ENCODE measurements at regions not wholly inside any gene's neighbourhood (a gene's known extent, or its start where the extent isn't known, plus 50 kb on each side); places are given as distances from the start of the nearest gene placed in this dataset.
A peak's percentile ranks its signal among the peaks of the same experiment; 100 is the strongest.

- H3K4me1 ChIP-seq = peaks cover 0 to 26% (median 0%) of the 10 kb centered on the region in 3 donors
- no peak for TF ChIP-seq POLR2A (IDR thresholded peaks at IDR 0.05)
- TF ChIP-seq, protein P1, sequence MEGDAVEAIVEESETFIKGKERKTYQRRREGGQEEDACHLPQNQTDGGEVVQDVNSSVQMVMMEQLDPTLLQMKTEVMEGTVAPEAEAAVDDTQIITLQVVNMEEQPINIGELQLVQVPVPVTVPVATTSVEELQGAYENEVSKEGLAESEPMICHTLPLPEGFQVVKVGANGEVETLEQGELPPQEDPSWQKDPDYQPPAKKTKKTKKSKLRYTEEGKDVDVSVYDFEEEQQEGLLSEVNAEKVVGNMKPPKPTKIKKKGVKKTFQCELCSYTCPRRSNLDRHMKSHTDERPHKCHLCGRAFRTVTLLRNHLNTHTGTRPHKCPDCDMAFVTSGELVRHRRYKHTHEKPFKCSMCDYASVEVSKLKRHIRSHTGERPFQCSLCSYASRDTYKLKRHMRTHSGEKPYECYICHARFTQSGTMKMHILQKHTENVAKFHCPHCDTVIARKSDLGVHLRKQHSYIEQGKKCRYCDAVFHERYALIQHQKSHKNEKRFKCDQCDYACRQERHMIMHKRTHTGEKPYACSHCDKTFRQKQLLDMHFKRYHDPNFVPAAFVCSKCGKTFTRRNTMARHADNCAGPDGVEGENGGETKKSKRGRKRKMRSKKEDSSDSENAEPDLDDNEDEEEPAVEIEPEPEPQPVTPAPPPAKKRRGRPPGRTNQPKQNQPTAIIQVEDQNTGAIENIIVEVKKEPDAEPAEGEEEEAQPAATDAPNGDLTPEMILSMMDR (IDR thresholded peaks at IDR 0.05) = no peak
- WGBS, 2 donors = 45% methylated on average over 4 of the region's 4 CpGs
- no peak for DNase-seq
- intact Hi-C loops (cut with DNase I) = no loop called here
- no peaks in the 10 kb centered on the region for H3K27me3 ChIP-seq
- H3K4me3 ChIP-seq = no peak overlapping the region
- H3K9me3 ChIP-seq = no peaks in the 10 kb centered on the region
- H3K27ac ChIP-seq = peak overlapping the region in 3 of 4 donors; percentile 45 to 71 (median 53)
- no peaks in the 10 kb centered on the region for H3K36me3 ChIP-seq
These were observed 320.9 kb upstream of the RASGRP1 start for GRCh38 chr15:38885471-38885952.

DNA sequence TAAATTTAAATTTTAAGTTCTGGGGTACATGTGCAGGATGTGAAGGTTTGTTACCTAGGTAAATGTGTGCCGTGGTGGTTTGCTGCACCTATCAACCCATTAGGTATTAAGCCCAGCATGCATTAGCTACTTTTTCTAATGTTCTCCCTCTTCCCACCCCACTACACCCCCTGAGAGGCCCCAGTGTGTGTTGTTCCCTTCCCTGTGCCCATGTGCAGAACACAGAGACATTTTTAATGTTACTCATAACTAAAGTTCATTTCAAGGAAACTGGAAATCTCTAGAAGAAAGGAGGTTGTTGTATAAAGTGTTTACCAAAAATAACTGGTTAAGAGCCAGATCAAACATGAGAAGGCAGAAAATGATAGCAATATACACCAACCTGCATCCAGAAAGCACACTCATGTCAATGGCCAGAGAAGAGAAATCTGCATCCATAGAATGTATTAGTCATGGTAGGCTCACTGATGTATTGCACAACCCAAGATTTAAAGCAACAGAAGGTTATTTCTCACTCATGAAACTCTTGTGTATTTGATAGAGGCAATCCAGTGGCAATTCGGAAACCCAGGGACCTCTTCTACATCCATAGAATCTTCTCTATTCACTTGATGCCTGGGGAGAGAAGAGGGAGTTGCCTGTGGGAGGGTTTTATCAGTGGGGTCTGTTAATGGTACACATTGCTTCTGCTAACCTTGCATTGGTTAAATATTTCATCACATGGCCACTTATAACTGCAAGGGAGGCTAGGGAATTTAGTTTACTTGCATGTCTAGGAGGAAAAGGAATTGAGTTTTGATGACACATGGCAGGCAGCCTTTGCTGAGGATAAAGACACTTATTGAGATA lies 321.9 kb upstream of the RASGRP1 start:
- H3K4me3 ChIP-seq = no peak overlapping the region
- intact Hi-C loops (cut with DNase I) = no loop called here
- DNase-seq = no peak
- H3K4me1 ChIP-seq = peaks cover 0 to 26% (median 0%) of the 10 kb centered on the region in 3 donors
- no peak for TF ChIP-seq POLR2A (IDR thresholded peaks at IDR 0.05)
- TF ChIP-seq, protein P1 (IDR thresholded peaks at IDR 0.05) = no peak
- peak overlapping the region in 2 of 4 donors; percentile 56 to 71 for H3K27ac ChIP-seq
- no peaks in the 10 kb centered on the region for H3K36me3 ChIP-seq
- no peaks in the 10 kb centered on the region for H3K9me3 ChIP-seq
- WGBS, 2 donors = 53 to 70% methylated on average over 2 of the region's 2 CpGs
- H3K27me3 ChIP-seq = no peaks in the 10 kb centered on the region

- no peak for DNase-seq
- Histone ChIP-seq H3K4me3 (no peak overlapping the region), H3K9me3 (no peaks in the 10 kb centered on the region), H3K36me3 (no peaks in the 10 kb centered on the region), H3K27me3 (no peaks in the 10 kb centered on the region), H3K4me1 (peaks cover 0 to 26% (median 0%) of the 10 kb centered on the region in 3 donors), H3K27ac (no peak overlapping the region)
- TF ChIP-seq POLR2A (IDR thresholded peaks at IDR 0.05) = no peak
- TF ChIP-seq, protein P1 (IDR thresholded peaks at IDR 0.05) = no peak
- intact Hi-C loops (cut with DNase I) = no loop called here
- 63 to 74% methylated on average over 5 of the region's 5 CpGs for WGBS, 2 donors
These were observed 324.1 kb upstream of the RASGRP1 start for GRCh38 chr15:38888701-38889221.

- Histone ChIP-seq H3K4me3 (no peak overlapping the region), H3K9me3 (no peaks in the 10 kb centered on the region), H3K27me3 (no peaks in the 10 kb centered on the region), H3K4me1 (peaks cover 0 to 20% (median 5%) of the 10 kb centered on the region in 3 donors), H3K36me3 (no peaks in the 10 kb centered on the region), H3K27ac (no peak overlapping the region)
- no peak for DNase-seq
- WGBS, 2 donors = 85 to 97% methylated on average over 3 of the region's 3 CpGs
- intact Hi-C loops (cut with DNase I) = no loop called here
- no peak for TF ChIP-seq POLR2A (IDR thresholded peaks at IDR 0.05)
- TF ChIP-seq, protein P1 (IDR thresholded peaks at IDR 0.05) = no peak
These were observed 325.6 kb upstream of the RASGRP1 start for GRCh38 chr15:38890194-38890593.

GRCh38 chr15:38893925-38894242 lies 329.3 kb upstream of the RASGRP1 start:
- no peak for DNase-seq
- Histone ChIP-seq H3K27me3 (no peaks in the 10 kb centered on the region), H3K27ac (no peak overlapping the region), H3K4me3 (no peak overlapping the region), H3K36me3 (no peaks in the 10 kb centered on the region), H3K9me3 (no peaks in the 10 kb centered on the region), H3K4me1 (peaks cover 0 to 7% (median 5%) of the 10 kb centered on the region in 3 donors)
- intact Hi-C loops (cut with DNase I) = no loop called here
- TF ChIP-seq POLR2A (IDR thresholded peaks at IDR 0.05) = no peak
- TF ChIP-seq, protein P1 (IDR thresholded peaks at IDR 0.05) = no peak

Measured in esophagus squamous epithelium (tissue), 5 donors.